ENCODE measurements at regions not wholly inside any gene's neighbourhood (a gene's known extent, or its start where the extent isn't known, plus 50 kb on each side); places are given as distances from the start of the nearest gene placed in this dataset.
"Not testable (repeated sequence)": the region's sequence is repeated elsewhere in the genome, so short reads cannot be mapped to it uniquely, and the experiment has no call there.

GRCh38 chr4:131551306-131551705 lies 1597.8 kb upstream of the PCDH10 start:
- ChIA-PET CTCF (no interaction called here), POLR2A (no interaction called here)
- no peak for DNase-seq (ENCODE audit: extremely low spot score)
- no peak for TF ChIP-seq SP1 (IDR thresholded peaks at IDR 0.05)
- no peak for TF ChIP-seq ZNF384 (IDR thresholded peaks at IDR 0.05)
- TF ChIP-seq CTBP1 (IDR thresholded peaks at IDR 0.05; ENCODE audit: borderline replicate concordance) = no peak
- no peak for TF ChIP-seq NFRKB (IDR thresholded peaks at IDR 0.05)
- no peak for TF ChIP-seq L3MBTL2 (conservative IDR thresholded peaks at IDR 0.05)
- TF ChIP-seq LEF1 (IDR thresholded peaks at IDR 0.05; ENCODE audit: borderline replicate concordance) = no peak
- no peak for TF ChIP-seq ARNT (IDR thresholded peaks at IDR 0.05)
- TF ChIP-seq TARDBP (IDR thresholded peaks at IDR 0.05) = no peak
- no peak for TF ChIP-seq HDGF (IDR thresholded peaks at IDR 0.05; ENCODE audit: borderline replicate concordance)

GRCh38 chr4:131566026-131566425 lies 1583.1 kb upstream of the PCDH10 start:
- CTCF ChIA-PET = no interaction called here
- TF ChIP-seq ELF4 (IDR thresholded peaks at IDR 0.05) (no peak), FOXM1 (IDR thresholded peaks at IDR 0.05; ENCODE audit: borderline replicate concordance) (no peak), FOXK2 (IDR thresholded peaks at IDR 0.05) (no peak)
- no peak for DNase-seq (ENCODE audit: extremely low spot score)
- POLR2A ChIA-PET = no interaction called here

GRCh38 chr4:131584587-131584986 lies 1564.5 kb upstream of the PCDH10 start:
- no peak for DNase-seq (ENCODE audit: extremely low spot score)
- POLR2A ChIA-PET = no interaction called here
- CTCF ChIA-PET = no interaction called here
- TF ChIP-seq NFRKB (IDR thresholded peaks at IDR 0.05) = no peak
- no peak for TF ChIP-seq ARNT (IDR thresholded peaks at IDR 0.05)
- no peak for TF ChIP-seq ZNF384 (IDR thresholded peaks at IDR 0.05)
- TF ChIP-seq CTBP1 (IDR thresholded peaks at IDR 0.05; ENCODE audit: borderline replicate concordance) = no peak
- no peak for TF ChIP-seq BHLHE40 (IDR thresholded peaks at IDR 0.05; ENCODE audit: borderline replicate concordance)
- TF ChIP-seq ELF4 (IDR thresholded peaks at IDR 0.05) = no peak
- TF ChIP-seq PKNOX1 (IDR thresholded peaks at IDR 0.05) = no peak

- TF ChIP-seq FOXM1 (IDR thresholded peaks at IDR 0.05; ENCODE audit: borderline replicate concordance) = no peak
- no peak for TF ChIP-seq NFRKB (IDR thresholded peaks at IDR 0.05)
- no peak for TF ChIP-seq FOXA1 (IDR thresholded peaks at IDR 0.05)
- TF ChIP-seq FOXK2 (IDR thresholded peaks at IDR 0.05) = no peak
- TF ChIP-seq TARDBP (IDR thresholded peaks at IDR 0.05) = no peak
- TF ChIP-seq PKNOX1 (IDR thresholded peaks at IDR 0.05) = no peak
- no peak for TF ChIP-seq BHLHE40 (IDR thresholded peaks at IDR 0.05; ENCODE audit: borderline replicate concordance)
- TF ChIP-seq ELF4 (IDR thresholded peaks at IDR 0.05) = no peak
- no peak for TF ChIP-seq SUZ12 (IDR thresholded peaks at IDR 0.05)
- TF ChIP-seq ZNF384 (IDR thresholded peaks at IDR 0.05) = no peak
- no peak for TF ChIP-seq CTBP1 (IDR thresholded peaks at IDR 0.05; ENCODE audit: borderline replicate concordance)
- TF ChIP-seq HDGF (IDR thresholded peaks at IDR 0.05; ENCODE audit: borderline replicate concordance) = no peak
- TF ChIP-seq L3MBTL2 (conservative IDR thresholded peaks at IDR 0.05) = no peak
- TF ChIP-seq ARNT (IDR thresholded peaks at IDR 0.05) = no peak
- TF ChIP-seq LEF1 (IDR thresholded peaks at IDR 0.05; ENCODE audit: borderline replicate concordance) = no peak
- TF ChIP-seq SP1 (IDR thresholded peaks at IDR 0.05) = no peak
- ChIA-PET POLR2A (no interaction called here), CTCF (no interaction called here)
- no peak for DNase-seq (ENCODE audit: extremely low spot score)
These were observed 1554.0 kb upstream of the PCDH10 start for GRCh38 chr4:131595140-131595539.

GRCh38 chr4:131603705-131604104 lies 1545.4 kb upstream of the PCDH10 start:
- POLR2A ChIA-PET = no interaction called here
- no peak for DNase-seq (ENCODE audit: extremely low spot score)
- CTCF ChIA-PET = no interaction called here
- no peak for TF ChIP-seq PKNOX1 (IDR thresholded peaks at IDR 0.05)
- no peak for TF ChIP-seq FOXA1 (IDR thresholded peaks at IDR 0.05)
- TF ChIP-seq ZNF384 (IDR thresholded peaks at IDR 0.05) = no peak
- no peak for TF ChIP-seq CTBP1 (IDR thresholded peaks at IDR 0.05; ENCODE audit: borderline replicate concordance)
- no peak for TF ChIP-seq HDGF (IDR thresholded peaks at IDR 0.05; ENCODE audit: borderline replicate concordance)
- TF ChIP-seq ARNT (IDR thresholded peaks at IDR 0.05) = no peak
- TF ChIP-seq TARDBP (IDR thresholded peaks at IDR 0.05) = no peak
- TF ChIP-seq L3MBTL2 (conservative IDR thresholded peaks at IDR 0.05) = no peak
- no peak for TF ChIP-seq FOXK2 (IDR thresholded peaks at IDR 0.05)
- TF ChIP-seq LEF1 (IDR thresholded peaks at IDR 0.05; ENCODE audit: borderline replicate concordance) = no peak
- TF ChIP-seq BHLHE40 (IDR thresholded peaks at IDR 0.05; ENCODE audit: borderline replicate concordance) = no peak
- no peak for TF ChIP-seq FOXM1 (IDR thresholded peaks at IDR 0.05; ENCODE audit: borderline replicate concordance)
- no peak for TF ChIP-seq NFRKB (IDR thresholded peaks at IDR 0.05)
- TF ChIP-seq SP1 (IDR thresholded peaks at IDR 0.05) = no peak
- TF ChIP-seq ELF4 (IDR thresholded peaks at IDR 0.05) = no peak
- no peak for TF ChIP-seq SUZ12 (IDR thresholded peaks at IDR 0.05)

- TF ChIP-seq FOXK2 (IDR thresholded peaks at IDR 0.05) (no peak), TARDBP (IDR thresholded peaks at IDR 0.05) (no peak), CTBP1 (IDR thresholded peaks at IDR 0.05; ENCODE audit: borderline replicate concordance) (no peak), ZNF384 (IDR thresholded peaks at IDR 0.05) (no peak)
- ChIA-PET CTCF (no interaction called here), POLR2A (no interaction called here)
- no peak for DNase-seq (ENCODE audit: extremely low spot score)
These were observed 1540.1 kb upstream of the PCDH10 start for GRCh38 chr4:131609039-131609438.

- CTCF ChIA-PET; DNase-seq (ENCODE audit: extremely low spot score); POLR2A ChIA-PET: not testable (repeated sequence)
These were observed 1538.6 kb upstream of the PCDH10 start for GRCh38 chr4:131610517-131610916.

Data from HEK293T (cell line).